Left lobe of liver (tissue), 2 donors: ENCODE measurements at regions not wholly inside any gene's neighbourhood (a gene's known extent, or its start where the extent isn't known, plus 50 kb on each side); places are given as distances from the start of the nearest gene placed in this dataset.

ENCODE experiments used
- ATAC-seq: fragments of 200-7000 bp; cut with Tn5 transposase; one replicate; pipeline ENCODE4 v1.9.1; 2020; ENCODE audit warnings: mild to moderate bottlenecking, moderate library complexity
- DNase-seq: peaks from one replicate; pipeline ENCODE4 v3.0.0-alpha.2; 2020; ENCODE audit warnings: low spot score
- donor health status: DM: no; HTN: no; CAD: no; lungs with moderate emphysema.
- donor health status: DM: no; HTN: yes; CAD: no.

GRCh38 chr7:25952261-25953057 is 199.5 kb upstream of the NFE2L3 start:
- DNase-seq, result peak; percentile 91

GRCh38 chr7:25953859-25954258 is 198.1 kb upstream of the NFE2L3 start:
- DNase-seq (no peak), ATAC-seq (no peak)

More at GRCh38 chr7:25952261-25953057, 199.5 kb upstream of the NFE2L3 start:
- peak; percentile 59 for ATAC-seq

GRCh38 chr7:25954395-25954794 is 197.6 kb upstream of the NFE2L3 start:
- ATAC-seq (no peak), DNase-seq (no peak)

- ATAC-seq (peak; percentile 20), DNase-seq (no peak)
Observed at GRCh38 chr7:25959168-25959734, 192.7 kb upstream of the NFE2L3 start.

- peak; percentile 87 for ATAC-seq
- peak; percentile 83 for DNase-seq
Observed at GRCh38 chr7:25963733-25964132, 188.3 kb upstream of the NFE2L3 start.

- ATAC-seq (peak; percentile 72), DNase-seq (peak; percentile 53)
Observed at GRCh38 chr7:25964483-25964991, 187.5 kb upstream of the NFE2L3 start.

GRCh38 chr7:25965405-25966123 is 186.4 kb upstream of the NFE2L3 start:
- DNase-seq, result no peak
- no peak for ATAC-seq

- DNase-seq (no peak), ATAC-seq (no peak)
Observed at GRCh38 chr7:25966469-25966868, 185.5 kb upstream of the NFE2L3 start.

- no peak for ATAC-seq
- DNase-seq, result no peak
Observed at GRCh38 chr7:25967278-25968204, 184.5 kb upstream of the NFE2L3 start.

- DNase-seq (no peak), ATAC-seq (no peak)
Observed at GRCh38 chr7:25968205-25968993, 183.6 kb upstream of the NFE2L3 start.

GRCh38 chr7:25970356-25970755 is 181.6 kb upstream of the NFE2L3 start:
- ATAC-seq, result no peak
- no peak for DNase-seq

- ATAC-seq (no peak), DNase-seq (no peak)
Observed at GRCh38 chr7:25970911-25971310, 181.1 kb upstream of the NFE2L3 start.

- no peak for DNase-seq
- ATAC-seq, result no peak
Observed at GRCh38 chr7:25976630-25977029, 175.4 kb upstream of the NFE2L3 start.

GRCh38 chr7:25978466-25978865 is 173.5 kb upstream of the NFE2L3 start:
- no peak for DNase-seq
- ATAC-seq, result no peak

- no peak for DNase-seq
Observed at GRCh38 chr7:25979605-25980004, 172.4 kb upstream of the NFE2L3 start.

GRCh38 chr7:25982684-25983083 is 169.3 kb upstream of the NFE2L3 start:
- ATAC-seq (no peak), DNase-seq (no peak)

More at GRCh38 chr7:25979605-25980004, 172.4 kb upstream of the NFE2L3 start:
- no peak for ATAC-seq

GRCh38 chr7:25985196-25985595 is 166.8 kb upstream of the NFE2L3 start:
- ATAC-seq, result no peak
- DNase-seq, result no peak

GRCh38 chr7:25988640-25989039 is 163.4 kb upstream of the NFE2L3 start:
- DNase-seq (no peak), ATAC-seq (no peak)

GRCh38 chr7:25989140-25989705 is 162.8 kb upstream of the NFE2L3 start:
- peak; percentile 82 for ATAC-seq
- DNase-seq, result no peak
